NK-92 treated with Interleukin-12 subunit alpha and Interleukin-12 subunit beta, amount 100 ng/mL, for 24 hours (cell line): ENCODE measurements at regions not wholly inside any gene's neighbourhood (a gene's known extent, or its start where the extent isn't known, plus 50 kb on each side); places are given as distances from the start of the nearest gene placed in this dataset.
"Not testable (repeated sequence)": the region's sequence is repeated elsewhere in the genome, so short reads cannot be mapped to it uniquely, and the experiment has no call there.

Source experiments
- DNase-seq: peaks from one replicate; lab custom pipeline; 2025; lab: John Stamatoyannopoulos, UW

DNA sequence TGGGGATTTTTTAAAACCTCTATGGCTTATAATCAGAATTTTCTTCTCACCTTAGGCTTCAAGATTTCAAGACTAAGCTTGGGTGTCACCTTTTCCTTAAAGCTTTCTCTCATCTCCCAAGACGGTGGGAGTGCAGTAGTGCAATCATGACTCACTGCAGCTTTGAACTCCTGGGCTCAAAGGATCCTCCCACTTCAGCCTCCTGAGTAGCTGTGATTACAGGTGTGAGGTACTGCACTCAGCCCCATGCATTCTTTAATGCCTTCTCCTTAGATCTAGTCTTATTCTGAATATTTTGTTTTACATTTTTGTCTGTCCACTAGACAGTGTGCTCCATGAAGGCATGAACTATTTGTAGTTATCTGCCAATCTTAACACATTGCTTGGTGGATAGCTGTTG is 55.7 kb upstream of the FAT3 start:
- DNase-seq: no peak

- DNase-seq: no peak
Measured at GRCh38 chr11:92167571-92167970, 57.0 kb upstream of the FAT3 start.

DNA sequence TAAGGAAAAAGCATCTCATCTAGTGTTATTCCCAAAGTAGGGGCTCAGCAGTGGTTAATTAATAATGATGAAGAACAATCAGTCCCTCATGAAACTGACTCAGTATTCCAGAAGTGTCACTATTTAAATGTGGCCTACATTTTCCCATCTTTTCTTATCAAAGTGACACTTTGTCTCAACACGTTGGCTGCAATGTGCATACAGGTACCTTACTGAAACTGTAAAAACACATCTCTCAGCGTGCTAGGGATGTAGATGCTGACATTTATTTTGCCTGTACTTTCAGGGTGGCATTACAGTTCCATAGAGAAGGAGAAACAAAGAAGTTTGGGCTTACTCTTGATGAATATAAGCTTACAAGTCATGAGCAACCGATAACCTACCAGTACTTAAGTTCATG is 58.3 kb upstream of the FAT3 start:
- no peak for DNase-seq

GRCh38 chr11:92163879-92164278 is 60.7 kb upstream of the FAT3 start:
- DNase-seq: no peak

DNA sequence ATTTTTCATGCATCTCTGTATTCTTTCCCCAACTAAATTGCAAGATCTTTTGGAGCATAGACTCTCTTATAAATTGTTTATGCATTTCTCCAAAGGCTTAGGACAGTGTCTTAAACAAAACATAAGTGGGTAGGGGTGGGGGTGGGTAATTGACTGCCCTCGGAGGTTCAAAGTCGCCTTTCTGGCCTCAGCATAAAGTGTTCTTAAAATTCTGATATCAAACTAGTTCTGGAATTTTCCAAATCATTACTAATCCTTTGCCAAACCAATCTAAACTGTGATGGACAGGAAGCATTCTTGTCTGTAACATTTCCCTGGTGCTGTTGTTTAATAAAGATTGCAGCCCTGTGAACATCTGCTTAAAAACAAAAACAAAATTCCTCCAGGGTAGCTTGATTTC is 61.8 kb upstream of the FAT3 start:
- no peak for DNase-seq

GRCh38 chr11:92159931-92160330 is 64.7 kb upstream of the FAT3 start:
- no peak for DNase-seq

- DNase-seq: not testable (repeated sequence)
Measured at GRCh38 chr11:92157390-92157789, 67.2 kb upstream of the FAT3 start.

GRCh38 chr11:92154611-92155010 is 70.0 kb upstream of the FAT3 start:
- DNase-seq: no peak

DNA sequence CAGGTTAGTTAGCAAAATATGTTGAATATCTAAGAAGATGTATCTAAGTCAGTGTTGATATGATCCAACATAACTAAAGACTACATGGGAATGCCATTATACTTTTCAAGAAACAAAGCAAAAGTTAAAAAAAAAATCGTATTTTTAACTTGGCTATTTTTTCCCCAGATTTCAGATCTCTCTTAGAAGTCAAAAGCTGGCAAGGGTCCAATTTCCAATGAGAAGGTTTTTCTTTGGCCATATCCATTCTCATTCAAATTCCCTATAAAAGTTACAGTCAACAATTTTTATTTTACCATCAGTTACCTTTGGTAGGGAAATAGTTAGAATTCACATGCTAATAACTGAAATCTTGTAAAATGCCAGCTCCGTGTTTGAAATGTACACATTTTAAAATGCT is 70.5 kb upstream of the FAT3 start:
- DNase-seq: no peak

- no peak for DNase-seq
Measured at GRCh38 chr11:92153542-92153941, 71.1 kb upstream of the FAT3 start.

DNA sequence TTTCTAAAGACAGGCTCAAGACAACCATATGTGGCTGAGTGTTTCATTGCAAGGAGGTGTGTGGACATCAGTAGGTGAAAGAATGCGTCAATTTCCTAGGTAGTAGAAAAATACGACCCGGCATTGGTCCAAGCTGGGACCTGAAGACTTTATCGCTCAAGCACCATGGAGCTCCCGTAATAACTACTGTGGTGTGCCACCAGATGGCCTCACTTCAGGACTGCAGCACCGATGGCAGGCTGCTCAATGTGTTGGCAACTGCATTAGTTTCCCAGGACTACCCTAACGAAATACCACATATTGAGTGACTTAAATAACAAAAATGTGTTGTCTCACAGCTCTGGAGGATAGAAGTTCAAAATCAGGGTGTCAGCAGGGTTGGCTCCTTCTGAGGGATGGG is 72.4 kb upstream of the FAT3 start:
- no peak for DNase-seq

DNA sequence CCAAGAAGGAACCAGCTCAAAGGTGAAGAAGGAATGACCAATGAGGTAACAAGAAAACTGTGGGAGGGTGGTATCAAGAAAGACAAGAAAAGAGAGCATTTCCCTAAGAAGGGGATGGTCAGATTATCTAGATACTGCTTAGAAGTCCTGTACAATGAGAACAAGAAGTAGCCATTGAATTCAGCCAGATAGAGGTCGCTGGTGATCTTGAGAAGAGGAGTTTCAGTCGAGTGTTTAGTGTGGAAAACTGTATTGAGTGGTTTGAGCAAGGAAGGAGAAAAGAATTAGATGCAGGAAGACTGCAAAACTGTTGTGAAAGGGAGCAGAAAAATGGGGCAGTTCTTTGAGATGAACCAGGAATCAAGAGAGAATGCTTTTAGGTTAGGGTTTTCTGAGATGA is 74.6 kb upstream of the FAT3 start:
- DNase-seq: no peak

DNA sequence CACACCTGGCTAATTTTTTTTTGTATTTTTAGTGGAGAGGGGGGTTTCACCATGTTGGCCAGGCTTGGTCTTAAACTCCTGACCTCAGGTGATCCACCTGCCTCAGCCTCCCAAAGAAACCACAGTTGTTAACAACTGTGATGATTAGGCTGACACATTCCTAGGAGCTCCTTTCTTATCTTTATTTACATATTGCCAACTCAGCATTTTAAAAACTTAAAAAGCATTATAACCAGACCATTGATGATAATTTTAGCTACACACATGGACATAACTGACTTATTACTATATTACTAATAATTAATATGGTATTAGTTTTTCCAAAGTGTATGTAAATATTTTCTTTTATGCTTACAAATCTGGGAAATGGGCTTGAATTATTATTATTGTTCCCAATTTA is 82.9 kb upstream of the FAT3 start:
- no peak for DNase-seq

- DNase-seq: no peak
Measured at GRCh38 chr11:92141159-92141558, 83.5 kb upstream of the FAT3 start.

DNA sequence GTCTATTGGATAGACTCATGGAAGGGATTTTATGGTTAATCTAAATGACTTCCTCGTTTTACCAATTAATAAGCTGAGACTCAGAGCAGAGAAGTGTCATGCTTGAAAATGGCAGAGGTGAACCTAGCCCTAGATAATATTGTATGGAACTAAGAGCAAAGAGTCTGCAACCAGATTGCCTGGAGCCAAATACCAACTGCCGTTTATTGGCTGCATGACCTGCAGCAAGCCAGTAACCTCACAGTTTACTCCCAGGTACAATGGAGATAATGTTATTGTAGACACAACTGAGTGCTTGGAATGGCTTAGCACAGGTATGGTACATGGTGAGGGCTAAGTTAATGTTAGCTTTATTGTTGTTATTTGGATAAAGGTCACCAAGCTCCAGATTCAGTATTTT is 84.6 kb upstream of the FAT3 start:
- DNase-seq: no peak

GRCh38 chr11:92138296-92138695 is 86.3 kb upstream of the FAT3 start:
- DNase-seq: no peak

- no peak for DNase-seq
Measured at GRCh38 chr11:92137747-92138146, 86.9 kb upstream of the FAT3 start.

- no peak for DNase-seq
Measured at GRCh38 chr11:92136797-92137196, 87.8 kb upstream of the FAT3 start.

DNA sequence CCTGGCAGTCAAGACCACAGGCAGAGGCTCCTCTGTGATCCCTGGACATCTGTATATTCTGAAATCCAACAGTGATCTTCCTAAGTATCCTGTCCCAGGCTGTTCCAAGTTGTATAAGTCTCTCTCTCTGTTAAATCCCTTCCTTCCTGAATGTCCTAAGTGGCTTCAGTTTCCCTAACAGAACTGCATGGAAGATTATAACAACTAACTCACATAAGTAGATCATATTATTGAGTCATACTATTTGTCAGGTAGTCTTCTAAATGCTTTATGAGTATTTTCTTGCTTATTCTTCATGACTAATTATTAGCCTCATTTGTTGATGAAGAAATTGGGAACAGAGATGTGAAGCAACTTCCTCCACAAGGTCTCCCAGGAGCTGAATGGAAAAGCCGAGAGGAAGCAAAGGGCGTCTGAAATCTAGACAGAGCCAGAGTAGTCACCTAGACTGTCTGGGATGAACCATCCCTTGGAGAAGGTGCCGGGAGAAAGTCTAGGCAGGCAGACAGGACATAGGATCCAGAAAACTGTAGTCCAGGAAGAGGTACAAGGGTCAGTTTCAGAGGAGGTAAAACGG is 93.2 kb upstream of the FAT3 start:
- DNase-seq: no peak

GRCh38 chr11:92130421-92130831 is 94.2 kb upstream of the FAT3 start:
- DNase-seq: no peak

DNA sequence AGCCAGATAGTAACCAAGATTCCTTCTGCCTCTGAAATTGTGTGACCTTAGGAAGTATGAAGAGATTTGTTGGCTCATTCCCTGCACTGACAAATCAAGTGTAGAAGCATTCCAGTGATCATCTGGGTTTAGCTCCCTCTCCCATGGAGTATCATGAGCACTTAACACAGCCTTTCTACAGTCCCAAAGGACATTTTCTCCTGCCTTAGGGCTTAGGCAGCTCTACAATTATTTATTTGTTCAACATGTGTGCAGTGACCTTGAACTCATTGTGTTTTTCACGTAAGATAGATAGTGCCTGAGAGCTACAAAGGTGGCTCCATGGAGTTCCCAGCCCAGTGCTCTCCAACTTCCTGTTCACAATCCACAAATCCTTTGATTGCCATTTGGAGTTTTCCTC is 94.8 kb upstream of the FAT3 start:
- DNase-seq: no peak

GRCh38 chr11:92128026-92128425 is 96.6 kb upstream of the FAT3 start:
- DNase-seq: no peak

GRCh38 chr11:92125321-92125720 is 99.3 kb upstream of the FAT3 start:
- DNase-seq: no peak

GRCh38 chr11:92123540-92123939 is 101.1 kb upstream of the FAT3 start:
- DNase-seq: no peak

- no peak for DNase-seq
Measured at GRCh38 chr11:92122561-92122960, 102.1 kb upstream of the FAT3 start.
